H9 (cell line): ENCODE measurements at regions not wholly inside any gene's neighbourhood (a gene's known extent, or its start where the extent isn't known, plus 50 kb on each side); places are given as distances from the start of the nearest gene placed in this dataset.

Experiments used
- DNase-seq: peaks from one replicate; pipeline ENCODE4 v3.0.0-alpha.2; 2017
- H2AFZ ChIP-seq: one replicate; pipeline ENCODE4 v1.6.1; 2013; ENCODE audit warnings: mild to moderate bottlenecking, low read length, control low read depth, moderate library complexity
- H2AK5ac ChIP-seq: 2 replicates; pipeline ENCODE4 v1.6.1; 2013; ENCODE audit warnings: low read length, control low read depth, mixed read lengths; ENCODE audit not compliant: insufficient read length
- H2BK120ac ChIP-seq: one replicate; pipeline ENCODE4 v1.6.1; 2013; ENCODE audit warnings: low read depth, mild to moderate bottlenecking, low read length, control low read depth, inconsistent platforms; ENCODE audit not compliant: poor library complexity, severe bottlenecking
- H2BK12ac ChIP-seq: 2 replicates; pipeline ENCODE4 v1.6.1; 2013; ENCODE audit warnings: low read length, control low read depth, mixed read lengths, low read depth; ENCODE audit not compliant: insufficient read length
- H2BK15ac ChIP-seq: 2 replicates; pipeline ENCODE4 v1.6.1; 2013; ENCODE audit warnings: low read depth, low read length, control low read depth
- H2BK20ac ChIP-seq: one replicate; pipeline ENCODE4 v1.6.1; 2013; ENCODE audit warnings: low read depth, mild to moderate bottlenecking, low read length, control low read depth, inconsistent platforms; ENCODE audit not compliant: poor library complexity, severe bottlenecking
- H2BK5ac ChIP-seq: 2 replicates; pipeline ENCODE4 v1.6.1; 2013; ENCODE audit warnings: low read length, control low read depth, mixed read lengths; ENCODE audit not compliant: insufficient read length
- H3K14ac ChIP-seq: 2 replicates; pipeline ENCODE4 v1.6.1; 2013; ENCODE audit warnings: low read length, control low read depth; ENCODE audit not compliant: insufficient read depth
- H3K18ac ChIP-seq: 2 replicates; pipeline ENCODE4 v1.6.1; 2013; ENCODE audit warnings: low read depth, mild to moderate bottlenecking, mixed read lengths, low read length, control low read depth; ENCODE audit not compliant: insufficient read length
- H3K23ac ChIP-seq: 2 replicates; pipeline ENCODE4 v1.6.1; 2013; ENCODE audit warnings: low read length, control low read depth, mixed read lengths, low read depth; ENCODE audit not compliant: insufficient read length
- H3K23me2 ChIP-seq: 2 replicates; pipeline ENCODE4 v1.6.1; 2013; ENCODE audit warnings: low read depth, mild to moderate bottlenecking, mixed read lengths, low read length, control low read depth; ENCODE audit not compliant: insufficient read length, poor library complexity, severe bottlenecking
- H3K27ac ChIP-seq: 2 replicates; pipeline ENCODE4 v1.5.1; 2013; ENCODE audit warnings: low read length, control low read depth, mixed read lengths, low read depth; ENCODE audit not compliant: insufficient read length
- H3K27me3 ChIP-seq: 2 replicates; pipeline ENCODE4 v1.6.1; 2013; ENCODE audit warnings: low read length, control low read depth, inconsistent platforms; ENCODE audit not compliant: insufficient read depth
- H3K4ac ChIP-seq: 2 replicates; pipeline ENCODE4 v1.6.1; 2013; ENCODE audit warnings: low read depth, mild to moderate bottlenecking, control low read depth, inconsistent platforms, low read length, moderate library complexity
- H3K4me1 ChIP-seq: 2 replicates; pipeline ENCODE4 v1.6.1; 2013; ENCODE audit warnings: low read length, control low read depth, inconsistent platforms; ENCODE audit not compliant: insufficient read depth
- H3K4me2 ChIP-seq: 2 replicates; pipeline ENCODE4 v1.6.1; 2013; ENCODE audit warnings: low read length, control low read depth, mixed read lengths; ENCODE audit not compliant: insufficient read length, insufficient read depth
- H3K56ac ChIP-seq: 2 replicates; pipeline ENCODE4 v1.6.1; 2013; ENCODE audit warnings: low read depth, mild to moderate bottlenecking, mixed read lengths, low read length, control low read depth; ENCODE audit not compliant: insufficient read length
- H3K79me1 ChIP-seq: 2 replicates; pipeline ENCODE4 v1.6.1; 2013; ENCODE audit warnings: low read depth, mild to moderate bottlenecking, moderate library complexity, low read length, control low read depth, inconsistent platforms; ENCODE audit not compliant: insufficient read depth, poor library complexity, severe bottlenecking
- H3K79me2 ChIP-seq: 2 replicates; pipeline ENCODE4 v1.6.1; 2013; ENCODE audit warnings: low read length, control low read depth, inconsistent platforms; ENCODE audit not compliant: insufficient read depth
- H3K9ac ChIP-seq: 2 replicates; pipeline ENCODE4 v1.6.1; 2013; ENCODE audit warnings: low read length, control low read depth, mixed read lengths; ENCODE audit not compliant: insufficient read length; ENCODE audit errors: extremely low read depth
- H3K9me3 ChIP-seq: one replicate; pipeline ENCODE4 v1.6.1; 2013; ENCODE audit warnings: low read depth, low read length, inconsistent platforms; ENCODE audit not compliant: control insufficient read depth
- H3T11ph ChIP-seq: one replicate; pipeline ENCODE4 v1.6.1; 2013; ENCODE audit warnings: mild to moderate bottlenecking, low read length, control low read depth, inconsistent platforms
- H4K20me1 ChIP-seq: one replicate; pipeline ENCODE4 v1.6.1; 2013; ENCODE audit not compliant: control insufficient read depth, insufficient read length, insufficient read depth
- H4K5ac ChIP-seq: 2 replicates; pipeline ENCODE4 v1.6.1; 2013; ENCODE audit warnings: low read depth, mild to moderate bottlenecking, mixed read lengths, low read length, control low read depth; ENCODE audit not compliant: insufficient read length
- H4K8ac ChIP-seq: replicated peaks from 2 replicates; pipeline ENCODE4 v1.6.1; 2013; ENCODE audit warnings: low read length, control low read depth, mixed read lengths, low read depth; ENCODE audit not compliant: insufficient read length
- H4K91ac ChIP-seq: 2 replicates; pipeline ENCODE4 v1.6.1; 2013; ENCODE audit warnings: low read depth, mild to moderate bottlenecking, moderate library complexity, mixed read lengths, low read length, control low read depth; ENCODE audit not compliant: insufficient read length
- H3K27ac Mint-ChIP-seq, 3 experiments: 2 replicates in 2 of 3; 3 replicates in 1 of 3; pipeline ENCODE4 v1.8.0; 2020 to 2021; ENCODE audit warnings: mixed read lengths in 3 of 3, mild to moderate bottlenecking in 1 of 3, moderate library complexity in 1 of 3
- H3K27me3 Mint-ChIP-seq: 2 replicates; pipeline ENCODE4 v1.8.0; 2021; ENCODE audit warnings: low read depth, mild to moderate bottlenecking, moderate library complexity, mixed read lengths
- H3K36me3 Mint-ChIP-seq, 3 experiments: 2 replicates in 2 of 3; 3 replicates in 1 of 3; pipeline ENCODE4 v1.8.0; 2020 to 2021; ENCODE audit warnings: low read depth in 3 of 3, mixed read lengths in 3 of 3; ENCODE audit not compliant: insufficient read depth in 1 of 3
- H3K4me1 Mint-ChIP-seq, 2 experiments: 2 replicates each; pipeline ENCODE4 v1.8.0; 2020; ENCODE audit warnings: mixed read lengths in 2 of 2
- H3K4me3 Mint-ChIP-seq, 2 experiments: 2 replicates in 1 of 2; 3 replicates in 1 of 2; pipeline ENCODE4 v1.8.0; 2020 to 2021; ENCODE audit warnings: mild to moderate bottlenecking in 2 of 2, mixed read lengths in 2 of 2, moderate library complexity in 1 of 2
- H3K9me3 Mint-ChIP-seq, 2 experiments: 2 replicates in 1 of 2; 3 replicates in 1 of 2; pipeline ENCODE4 v1.8.0; 2020; ENCODE audit warnings: mild to moderate bottlenecking in 2 of 2, mixed read lengths in 2 of 2, moderate library complexity in 1 of 2
- CTCF ChIP-seq: fragments of 200-600 bp; sonication (generic); conservative IDR thresholded peaks from 3 replicates; pipeline ENCODE4 v1.8.0; 2021; ENCODE audit warnings: antibody characterized with exemption, mild to moderate bottlenecking
- WGBS: extraction: QIAGEN DNeasy Blood & Tissue Kit; methylation state at CpG from one replicate; pipeline ENCODE4 v1.1.7; 2013; ENCODE audit warnings: missing lambda C conversion rate, low lambda C conversion rate, mixed read lengths; ENCODE audit not compliant: insufficient read length; ENCODE audit errors: extremely low coverage; 5-methylcytosine and 5-hydroxymethylcytosine counted together

GRCh38 chr10:78915190-78915518, 153.6 kb upstream of the ZMIZ1 start:
- no peak overlapping the region for H2BK120ac ChIP-seq
- H2BK12ac ChIP-seq, result no peak overlapping the region
- H2BK5ac ChIP-seq, result no peak overlapping the region
- H3K4me1 ChIP-seq, result peaks cover 10% of the 10 kb centered on the region; the same call in 1 of the 2 replicates
- no peaks in the 10 kb centered on the region for H3K79me1 ChIP-seq
- H3K4ac ChIP-seq, result no peak overlapping the region
- no peaks in the 10 kb centered on the region for H3K79me2 ChIP-seq
- H3K36me3 Mint-ChIP-seq, result no peaks in the 10 kb centered on the region; a peak in 1 of 7 replicates
- no peak overlapping the region for H2BK20ac ChIP-seq
- no peak overlapping the region for H4K8ac ChIP-seq
- TF ChIP-seq CTCF, result no peak
- WGBS, result no CpG with 5 or more reads among the region's 4 CpGs
- H4K5ac ChIP-seq, result no peak overlapping the region
- no peak overlapping the region for H4K91ac ChIP-seq
- no peaks in the 10 kb centered on the region; a peak in 2 of 5 replicates for H3K9me3 Mint-ChIP-seq
- H3K23ac ChIP-seq, result no peak overlapping the region
- no peak overlapping the region; a peak in 1 of 7 replicates for H3K27ac Mint-ChIP-seq
- no peak overlapping the region for H3K18ac ChIP-seq
- DNase-seq, result no peak
- no peaks in the 10 kb centered on the region for H3K9me3 ChIP-seq
- H4K20me1 ChIP-seq, result no peaks in the 10 kb centered on the region
- H3K4me2 ChIP-seq, result no peak overlapping the region
- H3K14ac ChIP-seq, result no peak overlapping the region
- no peak overlapping the region for H3K56ac ChIP-seq
- H3K27me3 Mint-ChIP-seq, result peaks cover 42% of the 10 kb centered on the region
- H2BK15ac ChIP-seq, result no peak overlapping the region
- no peaks in the 10 kb centered on the region for H3K23me2 ChIP-seq
- no peak overlapping the region for H3K4me3 Mint-ChIP-seq
- no peak overlapping the region for H2AFZ ChIP-seq
- H3K27me3 ChIP-seq, result no peaks in the 10 kb centered on the region; the same call in 1 of the 2 replicates
- H3K9ac ChIP-seq, result no peak overlapping the region
- H3K27ac ChIP-seq, result no peak overlapping the region
- peaks cover 73 to 74% of the 10 kb centered on the region in 2 experiments for H3K4me1 Mint-ChIP-seq
- H3T11ph ChIP-seq, result no peak overlapping the region
- H2AK5ac ChIP-seq, result no peak overlapping the region
